ENCODE measurements at regions not wholly inside any gene's neighbourhood (a gene's known extent, or its start where the extent isn't known, plus 50 kb on each side); places are given as distances from the start of the nearest gene placed in this dataset.

DNA sequence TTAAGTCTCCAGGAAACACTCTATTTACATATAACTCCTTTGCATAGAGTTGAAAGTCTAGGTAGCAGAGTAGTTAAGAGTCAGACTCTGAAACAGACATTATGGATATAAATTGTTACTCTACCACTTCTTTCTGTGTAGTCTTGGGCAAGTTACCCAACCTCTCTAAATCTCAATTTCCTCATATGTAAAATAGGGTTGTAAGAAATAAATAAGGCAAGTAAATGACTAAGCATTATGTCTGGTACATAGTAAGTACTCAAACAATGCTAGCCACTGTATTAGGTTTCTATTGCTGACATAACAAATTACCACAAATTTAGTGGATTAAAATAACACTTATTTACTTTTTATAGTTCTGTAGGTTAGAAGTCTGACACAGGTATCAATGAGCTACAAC lies 394.1 kb downstream of the PRDM5 start:
- TF ChIP-seq, protein P1, sequence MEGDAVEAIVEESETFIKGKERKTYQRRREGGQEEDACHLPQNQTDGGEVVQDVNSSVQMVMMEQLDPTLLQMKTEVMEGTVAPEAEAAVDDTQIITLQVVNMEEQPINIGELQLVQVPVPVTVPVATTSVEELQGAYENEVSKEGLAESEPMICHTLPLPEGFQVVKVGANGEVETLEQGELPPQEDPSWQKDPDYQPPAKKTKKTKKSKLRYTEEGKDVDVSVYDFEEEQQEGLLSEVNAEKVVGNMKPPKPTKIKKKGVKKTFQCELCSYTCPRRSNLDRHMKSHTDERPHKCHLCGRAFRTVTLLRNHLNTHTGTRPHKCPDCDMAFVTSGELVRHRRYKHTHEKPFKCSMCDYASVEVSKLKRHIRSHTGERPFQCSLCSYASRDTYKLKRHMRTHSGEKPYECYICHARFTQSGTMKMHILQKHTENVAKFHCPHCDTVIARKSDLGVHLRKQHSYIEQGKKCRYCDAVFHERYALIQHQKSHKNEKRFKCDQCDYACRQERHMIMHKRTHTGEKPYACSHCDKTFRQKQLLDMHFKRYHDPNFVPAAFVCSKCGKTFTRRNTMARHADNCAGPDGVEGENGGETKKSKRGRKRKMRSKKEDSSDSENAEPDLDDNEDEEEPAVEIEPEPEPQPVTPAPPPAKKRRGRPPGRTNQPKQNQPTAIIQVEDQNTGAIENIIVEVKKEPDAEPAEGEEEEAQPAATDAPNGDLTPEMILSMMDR (IDR thresholded peaks at IDR 0.05) = no peak
- no peak for TF ChIP-seq POLR2A (IDR thresholded peaks at IDR 0.05)

Measured in right lobe of liver (tissue), 4 donors.